MM.1S (cell line): ENCODE measurements at regions not wholly inside any gene's neighbourhood (a gene's known extent, or its start where the extent isn't known, plus 50 kb on each side); places are given as distances from the start of the nearest gene placed in this dataset.

Experiments
- DNase-seq: peaks from one replicate; pipeline ENCODE4 v3.0.0-alpha.2; 2015
- H2AFZ ChIP-seq: fragments of 300-600 bp; sonication (generic); 2 replicates; pipeline ENCODE4 v1.6.0; 2016; ENCODE audit warnings: antibody characterized with exemption, low read length
- H3F3A ChIP-seq: fragments of 300-600 bp; sonication (generic); 2 replicates; pipeline ENCODE4 v1.6.1; 2016; ENCODE audit warnings: mild to moderate bottlenecking, antibody characterized with exemption, low read length, moderate library complexity, mixed read lengths; ENCODE audit not compliant: insufficient read depth
- H3K27ac ChIP-seq: fragments of 300-600 bp; sonication (generic); 2 replicates; pipeline ENCODE4 v1.5.1; 2016; ENCODE audit warnings: mild to moderate bottlenecking, low read length
- H3K27me3 ChIP-seq: fragments of 300-600 bp; sonication (generic); replicated peaks from 2 replicates; pipeline ENCODE4 v1.6.0; 2016; ENCODE audit warnings: low read length; ENCODE audit not compliant: insufficient read depth
- H3K36me3 ChIP-seq: fragments of 300-600 bp; sonication (generic); replicated peaks from 2 replicates; pipeline ENCODE4 v1.6.1; 2016; ENCODE audit warnings: mild to moderate bottlenecking, low read length, mixed read lengths; ENCODE audit not compliant: insufficient read depth
- H3K4me1 ChIP-seq: fragments of 300-600 bp; sonication (generic); 2 replicates; pipeline ENCODE4 v1.6.1; 2016; ENCODE audit warnings: low read length, mixed read lengths
- H3K4me2 ChIP-seq: fragments of 300-600 bp; sonication (generic); 2 replicates; pipeline ENCODE4 v1.6.0; 2016; ENCODE audit warnings: low read depth, low read length
- H3K4me3 ChIP-seq: fragments of 300-600 bp; sonication (generic); 2 replicates; pipeline ENCODE4 v1.5.1; 2016; ENCODE audit warnings: low read length, mixed read lengths
- H3K79me2 ChIP-seq: fragments of 300-600 bp; sonication (generic); 2 replicates; pipeline ENCODE4 v1.6.1; 2016; ENCODE audit warnings: mixed run types, low read length, mixed read lengths
- H3K9ac ChIP-seq: fragments of 300-600 bp; sonication (generic); 2 replicates; pipeline ENCODE4 v1.6.1; 2016; ENCODE audit warnings: low read length, mixed read lengths
- H3K9me2 ChIP-seq: fragments of 300-600 bp; sonication (generic); replicated peaks from 2 replicates; pipeline ENCODE4 v1.6.1; 2016; ENCODE audit warnings: mild to moderate bottlenecking, low read length, mixed read lengths; ENCODE audit not compliant: insufficient read depth
- H3K9me3 ChIP-seq: fragments of 300-600 bp; sonication (generic); replicated peaks from 2 replicates; pipeline ENCODE4 v1.6.1; 2016; ENCODE audit warnings: mild to moderate bottlenecking, low read length, mixed read lengths; ENCODE audit not compliant: insufficient read depth
- H4K20me1 ChIP-seq: fragments of 300-600 bp; sonication (generic); 2 replicates; pipeline ENCODE4 v1.6.1; 2016; ENCODE audit warnings: mild to moderate bottlenecking, low read length, moderate library complexity, mixed read lengths; ENCODE audit not compliant: insufficient read depth
- EZH2 ChIP-seq: fragments of 300-600 bp; sonication (generic); optimal IDR thresholded peaks from 2 replicates; pipeline ENCODE3; 2017; ENCODE audit warnings: low read depth, mild to moderate bottlenecking, antibody characterized with exemption, low read length, mixed read lengths
- EZH2phosphoT487 ChIP-seq: fragments of 300-600 bp; sonication (generic); IDR thresholded peaks from 2 replicates; pipeline ENCODE4 v1.6.1; 2018; ENCODE audit warnings: antibody characterized with exemption, low read length
- TF ChIP-seq, protein P1 (sequence below): fragments of 300-600 bp; sonication (generic); IDR thresholded peaks from 2 replicates; pipeline ENCODE4 v1.5.1; 2016; ENCODE audit warnings: antibody characterized with exemption, low read length, mixed read lengths

DNA sequence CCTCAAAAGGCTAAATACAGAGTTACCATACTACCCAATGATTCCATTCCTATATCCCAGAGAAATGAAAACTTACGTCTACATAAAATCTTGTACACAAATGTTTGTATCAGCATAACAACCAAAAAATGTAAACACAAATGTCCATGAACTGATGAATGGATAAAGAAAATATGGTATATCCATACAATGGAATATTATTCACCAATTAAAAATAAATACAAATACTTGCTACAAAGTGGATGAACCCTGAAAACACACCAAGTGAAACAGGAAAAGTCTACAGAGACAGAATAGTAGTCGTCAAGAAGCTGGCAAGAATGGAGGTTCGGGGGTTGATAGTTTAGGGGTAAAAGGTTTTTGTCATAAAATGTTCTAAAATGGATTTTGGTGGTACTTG, 54.0 kb upstream of the ANKRD28 start:
- Histone ChIP-seq H3F3A (no peaks in the 10 kb centered on the region), H3K4me2 (no peak overlapping the region), H3K9me3 (no peaks in the 10 kb centered on the region), H2AFZ (no peak overlapping the region), H3K9me2 (no peaks in the 10 kb centered on the region), H3K4me1 (peaks cover 2% of the 10 kb centered on the region; the same call in 1 of the 2 replicates), H3K36me3 (no peaks in the 10 kb centered on the region), H3K4me3 (no peak overlapping the region), H3K27me3 (no peaks in the 10 kb centered on the region), H3K27ac (no peak overlapping the region), H4K20me1 (0 out of 2 replicates have a peak, but pooled peaks cover 8% of the 10 kb centered on the region), H3K79me2 (peaks cover 97% of the 10 kb centered on the region), H3K9ac (no peak overlapping the region)
- TF ChIP-seq EZH2phosphoT487, result no peak
- no peak for TF ChIP-seq EZH2
- TF ChIP-seq, protein P1, sequence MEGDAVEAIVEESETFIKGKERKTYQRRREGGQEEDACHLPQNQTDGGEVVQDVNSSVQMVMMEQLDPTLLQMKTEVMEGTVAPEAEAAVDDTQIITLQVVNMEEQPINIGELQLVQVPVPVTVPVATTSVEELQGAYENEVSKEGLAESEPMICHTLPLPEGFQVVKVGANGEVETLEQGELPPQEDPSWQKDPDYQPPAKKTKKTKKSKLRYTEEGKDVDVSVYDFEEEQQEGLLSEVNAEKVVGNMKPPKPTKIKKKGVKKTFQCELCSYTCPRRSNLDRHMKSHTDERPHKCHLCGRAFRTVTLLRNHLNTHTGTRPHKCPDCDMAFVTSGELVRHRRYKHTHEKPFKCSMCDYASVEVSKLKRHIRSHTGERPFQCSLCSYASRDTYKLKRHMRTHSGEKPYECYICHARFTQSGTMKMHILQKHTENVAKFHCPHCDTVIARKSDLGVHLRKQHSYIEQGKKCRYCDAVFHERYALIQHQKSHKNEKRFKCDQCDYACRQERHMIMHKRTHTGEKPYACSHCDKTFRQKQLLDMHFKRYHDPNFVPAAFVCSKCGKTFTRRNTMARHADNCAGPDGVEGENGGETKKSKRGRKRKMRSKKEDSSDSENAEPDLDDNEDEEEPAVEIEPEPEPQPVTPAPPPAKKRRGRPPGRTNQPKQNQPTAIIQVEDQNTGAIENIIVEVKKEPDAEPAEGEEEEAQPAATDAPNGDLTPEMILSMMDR, result no peak
- DNase-seq, result no peak

DNA sequence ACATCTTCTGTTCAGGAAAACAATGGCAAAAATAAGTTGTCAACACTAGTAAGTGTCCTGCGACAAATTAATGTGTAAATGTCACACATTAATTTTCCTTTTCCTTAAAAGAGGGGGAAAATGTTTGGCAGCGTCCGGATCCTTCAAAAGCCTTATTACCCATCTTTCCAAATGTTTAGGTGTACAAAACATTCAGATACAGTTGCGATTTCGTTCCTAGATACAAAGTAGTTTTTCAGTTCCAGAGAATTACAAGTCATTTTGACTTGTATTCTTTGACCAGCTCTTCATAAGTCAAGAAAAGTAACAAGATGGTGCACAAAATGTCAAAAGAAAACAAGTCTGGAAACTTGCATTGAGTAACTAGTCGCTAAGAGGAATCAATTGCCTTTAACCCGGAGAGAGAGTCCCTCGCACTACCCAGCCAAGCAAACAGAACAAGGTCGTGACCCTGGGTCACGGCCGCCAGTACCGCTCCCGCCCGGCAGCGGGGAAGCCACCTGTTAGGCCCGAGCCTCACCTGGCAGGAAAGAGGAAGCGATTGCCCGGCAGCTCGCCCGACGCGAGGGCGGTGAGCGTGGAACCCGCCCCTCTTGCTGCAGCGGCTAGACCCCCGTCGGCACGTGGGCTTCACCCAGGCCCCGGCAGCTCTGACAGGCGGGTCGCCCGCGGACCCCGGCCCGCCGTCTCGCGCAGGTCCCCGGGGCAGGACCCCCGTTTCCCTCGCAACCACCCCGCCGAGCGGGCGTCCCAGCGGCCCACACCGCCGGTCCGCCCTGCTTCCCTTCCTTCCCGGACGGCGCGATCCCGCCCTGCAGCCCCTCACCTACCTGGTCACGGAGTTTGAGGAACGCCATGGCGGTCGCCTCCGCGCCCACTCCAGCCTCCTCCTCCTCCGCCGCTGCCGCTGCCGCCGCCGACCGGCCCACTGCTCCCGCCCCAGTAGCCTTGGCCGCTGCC, 61.0 kb upstream of the ANKRD28 start:
- Histone ChIP-seq H3K4me1 (peaks cover 16% of the 10 kb centered on the region; the same call in 1 of the 2 replicates), H3K9me2 (no peaks in the 10 kb centered on the region), H2AFZ (peak overlapping the region; percentile 69), H3K4me3 (peak overlapping the region; percentile 93), H3K36me3 (no peaks in the 10 kb centered on the region), H3K27me3 (no peaks in the 10 kb centered on the region), H3K27ac (peak overlapping the region; percentile 83), H3K9ac (peak overlapping the region; percentile 83), H4K20me1 (peaks cover 15% of the 10 kb centered on the region; the same call in 1 of the 2 replicates), H3F3A (peaks cover 10% of the 10 kb centered on the region), H3K9me3 (no peaks in the 10 kb centered on the region), H3K79me2 (peaks cover 57% of the 10 kb centered on the region), H3K4me2 (peak overlapping the region; percentile 98)
- no peak for TF ChIP-seq EZH2phosphoT487
- TF ChIP-seq, protein P1, result no peak
- DNase-seq, result peak; percentile 93

DNA sequence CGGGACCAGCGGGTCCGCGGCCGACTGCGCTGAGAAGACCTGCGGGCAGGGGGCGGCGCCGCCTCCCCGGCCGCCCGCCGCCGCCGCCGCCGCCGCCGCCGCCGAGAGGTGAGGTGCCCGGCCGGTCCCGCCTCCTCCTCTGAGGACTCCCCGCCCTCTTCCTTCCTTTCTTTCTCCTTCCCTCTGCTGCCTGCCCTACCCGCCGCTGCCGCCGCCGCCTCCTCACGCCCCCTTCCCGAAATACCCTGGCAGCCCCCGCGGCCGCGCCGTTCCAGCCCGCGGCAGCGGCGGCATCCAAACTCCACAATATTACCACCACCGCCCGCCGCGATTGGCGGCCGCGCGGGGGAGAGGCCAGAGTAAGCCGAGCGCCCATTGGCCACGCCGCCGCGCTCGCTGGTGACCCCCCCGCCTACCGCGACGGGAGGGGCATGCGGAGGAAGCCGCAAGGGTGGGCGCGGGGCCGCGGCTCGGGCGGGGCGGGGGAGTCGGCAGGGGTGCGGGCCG, 61.8 kb upstream of the ANKRD28 start:
- Histone ChIP-seq H3K9me2 (no peaks in the 10 kb centered on the region), H3K4me3 (peak overlapping the region; percentile 93), H3F3A (peaks cover 10% of the 10 kb centered on the region), H3K4me1 (peaks cover 16% of the 10 kb centered on the region; the same call in 1 of the 2 replicates), H3K79me2 (peaks cover 50% of the 10 kb centered on the region), H3K4me2 (no peak overlapping the region), H3K27ac (peak overlapping the region; percentile 83; the same call in 1 of the 2 replicates), H4K20me1 (peaks cover 15% of the 10 kb centered on the region; the same call in 1 of the 2 replicates), H3K9me3 (no peaks in the 10 kb centered on the region), H3K27me3 (no peaks in the 10 kb centered on the region), H3K36me3 (no peaks in the 10 kb centered on the region), H2AFZ (peak overlapping the region; percentile 65; the same call in 1 of the 2 replicates), H3K9ac (peak overlapping the region; percentile 83)
- peak; percentile 86 for DNase-seq
- TF ChIP-seq, protein P1, result no peak
- no peak for TF ChIP-seq EZH2phosphoT487
- no peak for TF ChIP-seq EZH2
